GM21723 (cell line): ENCODE measurements at regions not wholly inside any gene's neighbourhood (a gene's known extent, or its start where the extent isn't known, plus 50 kb on each side); places are given as distances from the start of the nearest gene placed in this dataset.

Source experiments
- ATAC-seq: cut with Tn5 transposase; IDR thresholded peaks from one replicate; pipeline ENCODE4 v1.9.1; 2021; ENCODE audit warnings: mild to moderate bottlenecking, moderate library complexity; ENCODE audit not compliant: unreplicated experiment

GRCh38 chr17:77848257-77848656 is 110.2 kb upstream of the TNRC6C start:
- no peak for ATAC-seq

GRCh38 chr17:77849239-77849638 is 109.3 kb upstream of the TNRC6C start:
- no peak for ATAC-seq

GRCh38 chr17:77851921-77852320 is 106.6 kb upstream of the TNRC6C start:
- ATAC-seq = no peak

GRCh38 chr17:77852731-77853130 is 105.8 kb upstream of the TNRC6C start:
- no peak for ATAC-seq

GRCh38 chr17:77853191-77853977 is 105.1 kb upstream of the TNRC6C start:
- ATAC-seq = no peak

- no peak for ATAC-seq
These were observed 104.3 kb upstream of the TNRC6C start for GRCh38 chr17:77854083-77854758.

- ATAC-seq = no peak
These were observed 103.5 kb upstream of the TNRC6C start for GRCh38 chr17:77854759-77855745.

GRCh38 chr17:77856551-77857305 is 101.8 kb upstream of the TNRC6C start:
- ATAC-seq = no peak

GRCh38 chr17:77857306-77857555 is 101.3 kb upstream of the TNRC6C start:
- no peak for ATAC-seq

GRCh38 chr17:77857613-77858012 is 100.9 kb upstream of the TNRC6C start:
- ATAC-seq = no peak

GRCh38 chr17:77858291-77859034 is 100.0 kb upstream of the TNRC6C start:
- no peak for ATAC-seq

- ATAC-seq = no peak
These were observed 99.3 kb upstream of the TNRC6C start for GRCh38 chr17:77859035-77859810.

- ATAC-seq = no peak
These were observed 97.3 kb upstream of the TNRC6C start for GRCh38 chr17:77861133-77861695.

GRCh38 chr17:77861981-77862645 is 96.4 kb upstream of the TNRC6C start:
- no peak for ATAC-seq

GRCh38 chr17:77862890-77863813 is 95.4 kb upstream of the TNRC6C start:
- no peak for ATAC-seq

GRCh38 chr17:77863814-77864161 is 94.7 kb upstream of the TNRC6C start:
- no peak for ATAC-seq
